DND-41 (cell line): ENCODE measurements at regions not wholly inside any gene's neighbourhood (a gene's known extent, or its start where the extent isn't known, plus 50 kb on each side); places are given as distances from the start of the nearest gene placed in this dataset.

Source experiments
- EZH2 ChIP-seq: IDR thresholded peaks from 3 replicates; pipeline ENCODE4 v1.6.1; 2012; ENCODE audit warnings: borderline replicate concordance, low read depth, mild to moderate bottlenecking, moderate library complexity, low read length, inconsistent platforms; ENCODE audit not compliant: severe bottlenecking
- TF ChIP-seq, protein P1 (sequence below): IDR thresholded peaks from 2 replicates; pipeline ENCODE4 v1.5.1; 2012; ENCODE audit warnings: borderline replicate concordance, low read length, moderate library complexity, mild to moderate bottlenecking; ENCODE audit not compliant: poor library complexity, severe bottlenecking; ENCODE audit errors: extremely low read depth

DNA sequence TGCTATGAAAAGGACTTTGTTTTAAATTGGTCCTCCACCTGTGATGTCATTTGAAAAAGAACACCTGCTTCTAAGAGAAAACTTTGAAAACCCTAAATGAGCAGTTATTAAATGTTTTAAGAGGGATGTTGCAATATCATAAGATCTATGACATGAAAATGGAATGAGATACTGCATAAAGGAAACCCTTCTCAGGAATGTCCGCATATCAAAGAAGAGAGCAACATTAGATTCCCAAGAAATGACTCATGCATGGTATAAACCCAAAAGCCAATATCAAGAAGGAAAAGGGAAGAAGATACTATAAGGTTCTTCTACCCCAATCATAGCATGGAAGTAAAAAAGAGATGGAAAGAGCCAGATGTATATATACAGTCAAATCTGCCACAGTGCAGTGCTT is 627.5 kb upstream of the LMCD1 start:
- TF ChIP-seq, protein P1, sequence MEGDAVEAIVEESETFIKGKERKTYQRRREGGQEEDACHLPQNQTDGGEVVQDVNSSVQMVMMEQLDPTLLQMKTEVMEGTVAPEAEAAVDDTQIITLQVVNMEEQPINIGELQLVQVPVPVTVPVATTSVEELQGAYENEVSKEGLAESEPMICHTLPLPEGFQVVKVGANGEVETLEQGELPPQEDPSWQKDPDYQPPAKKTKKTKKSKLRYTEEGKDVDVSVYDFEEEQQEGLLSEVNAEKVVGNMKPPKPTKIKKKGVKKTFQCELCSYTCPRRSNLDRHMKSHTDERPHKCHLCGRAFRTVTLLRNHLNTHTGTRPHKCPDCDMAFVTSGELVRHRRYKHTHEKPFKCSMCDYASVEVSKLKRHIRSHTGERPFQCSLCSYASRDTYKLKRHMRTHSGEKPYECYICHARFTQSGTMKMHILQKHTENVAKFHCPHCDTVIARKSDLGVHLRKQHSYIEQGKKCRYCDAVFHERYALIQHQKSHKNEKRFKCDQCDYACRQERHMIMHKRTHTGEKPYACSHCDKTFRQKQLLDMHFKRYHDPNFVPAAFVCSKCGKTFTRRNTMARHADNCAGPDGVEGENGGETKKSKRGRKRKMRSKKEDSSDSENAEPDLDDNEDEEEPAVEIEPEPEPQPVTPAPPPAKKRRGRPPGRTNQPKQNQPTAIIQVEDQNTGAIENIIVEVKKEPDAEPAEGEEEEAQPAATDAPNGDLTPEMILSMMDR: no peak
- TF ChIP-seq EZH2: no peak
